ENCODE measurements at regions not wholly inside any gene's neighbourhood (a gene's known extent, or its start where the extent isn't known, plus 50 kb on each side); places are given as distances from the start of the nearest gene placed in this dataset.

- no peak overlapping the region for H3K4me3 ChIP-seq (ENCODE audit: low read depth, low read length)
- no peak for DNase-seq (ENCODE audit: low read depth)
- TF ChIP-seq, protein P1, sequence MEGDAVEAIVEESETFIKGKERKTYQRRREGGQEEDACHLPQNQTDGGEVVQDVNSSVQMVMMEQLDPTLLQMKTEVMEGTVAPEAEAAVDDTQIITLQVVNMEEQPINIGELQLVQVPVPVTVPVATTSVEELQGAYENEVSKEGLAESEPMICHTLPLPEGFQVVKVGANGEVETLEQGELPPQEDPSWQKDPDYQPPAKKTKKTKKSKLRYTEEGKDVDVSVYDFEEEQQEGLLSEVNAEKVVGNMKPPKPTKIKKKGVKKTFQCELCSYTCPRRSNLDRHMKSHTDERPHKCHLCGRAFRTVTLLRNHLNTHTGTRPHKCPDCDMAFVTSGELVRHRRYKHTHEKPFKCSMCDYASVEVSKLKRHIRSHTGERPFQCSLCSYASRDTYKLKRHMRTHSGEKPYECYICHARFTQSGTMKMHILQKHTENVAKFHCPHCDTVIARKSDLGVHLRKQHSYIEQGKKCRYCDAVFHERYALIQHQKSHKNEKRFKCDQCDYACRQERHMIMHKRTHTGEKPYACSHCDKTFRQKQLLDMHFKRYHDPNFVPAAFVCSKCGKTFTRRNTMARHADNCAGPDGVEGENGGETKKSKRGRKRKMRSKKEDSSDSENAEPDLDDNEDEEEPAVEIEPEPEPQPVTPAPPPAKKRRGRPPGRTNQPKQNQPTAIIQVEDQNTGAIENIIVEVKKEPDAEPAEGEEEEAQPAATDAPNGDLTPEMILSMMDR (conservative IDR thresholded peaks at IDR 0.05; ENCODE audit: low read depth, low read length): no peak
Observed at GRCh38 chr7:79964463-79964862, 170.2 kb upstream of the GNAI1 start.

DNA sequence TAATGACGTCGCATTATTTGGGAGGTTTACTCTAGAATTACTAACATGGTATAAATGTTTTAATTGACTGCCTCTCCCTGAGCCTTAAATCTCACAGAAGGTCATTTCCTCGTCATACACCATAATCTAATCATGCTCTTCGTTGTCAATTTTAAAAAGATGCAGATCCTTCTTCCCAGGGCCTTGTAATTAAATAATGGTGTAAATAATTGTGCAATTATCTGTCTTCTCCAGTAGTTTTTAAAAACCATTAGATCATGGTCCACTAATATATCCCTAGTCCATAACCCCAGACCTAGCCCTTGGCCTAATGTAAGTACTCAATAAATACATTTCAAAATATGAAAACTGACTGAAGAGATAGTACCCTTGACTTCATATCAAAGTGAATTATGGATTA, 181.5 kb upstream of the GNAI1 start:
- no peak overlapping the region for H3K4me3 ChIP-seq (ENCODE audit: low read depth, low read length)
- DNase-seq (ENCODE audit: low read depth): no peak
- TF ChIP-seq, protein P1 (conservative IDR thresholded peaks at IDR 0.05; ENCODE audit: low read depth, low read length): no peak

DNA sequence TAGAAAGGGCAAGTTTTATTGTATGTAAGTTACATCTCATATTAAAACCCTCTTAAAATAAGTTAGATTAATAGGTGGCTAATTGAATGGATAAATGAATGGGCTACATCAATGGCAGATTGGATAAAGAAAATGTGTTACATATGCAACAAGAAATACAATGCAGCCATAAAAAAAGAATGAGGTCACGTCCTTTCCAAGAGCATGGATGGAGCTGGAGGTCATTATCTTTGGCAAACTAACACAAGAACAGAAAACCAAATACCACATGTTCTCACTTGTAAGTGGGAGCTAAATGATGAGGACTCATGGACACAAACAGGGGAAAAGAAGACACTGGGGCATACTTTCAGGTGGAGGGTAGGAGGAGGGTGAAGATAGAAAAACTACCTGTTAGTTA, 182.2 kb upstream of the GNAI1 start:
- TF ChIP-seq, protein P1 (conservative IDR thresholded peaks at IDR 0.05; ENCODE audit: low read depth, low read length): no peak
- DNase-seq (ENCODE audit: low read depth): no peak
- no peak overlapping the region for H3K4me3 ChIP-seq (ENCODE audit: low read depth, low read length)

GRCh38 chr7:79951415-79951814, 183.2 kb upstream of the GNAI1 start:
- no peak for DNase-seq (ENCODE audit: low read depth)
- TF ChIP-seq, protein P1 (conservative IDR thresholded peaks at IDR 0.05; ENCODE audit: low read depth, low read length): no peak
- H3K4me3 ChIP-seq (ENCODE audit: low read depth, low read length): no peak overlapping the region

- TF ChIP-seq, protein P1 (conservative IDR thresholded peaks at IDR 0.05; ENCODE audit: low read depth, low read length): no peak
- H3K4me3 ChIP-seq (ENCODE audit: low read depth, low read length): no peak overlapping the region
- no peak for DNase-seq (ENCODE audit: low read depth)
Observed at GRCh38 chr7:79949778-79950177, 184.9 kb upstream of the GNAI1 start.

GRCh38 chr7:79936281-79936983, 198.2 kb upstream of the GNAI1 start:
- no peak for DNase-seq (ENCODE audit: low read depth)
- no peak overlapping the region for H3K4me3 ChIP-seq (ENCODE audit: low read depth, low read length)
- TF ChIP-seq, protein P1 (conservative IDR thresholded peaks at IDR 0.05; ENCODE audit: low read depth, low read length): no peak

DNA sequence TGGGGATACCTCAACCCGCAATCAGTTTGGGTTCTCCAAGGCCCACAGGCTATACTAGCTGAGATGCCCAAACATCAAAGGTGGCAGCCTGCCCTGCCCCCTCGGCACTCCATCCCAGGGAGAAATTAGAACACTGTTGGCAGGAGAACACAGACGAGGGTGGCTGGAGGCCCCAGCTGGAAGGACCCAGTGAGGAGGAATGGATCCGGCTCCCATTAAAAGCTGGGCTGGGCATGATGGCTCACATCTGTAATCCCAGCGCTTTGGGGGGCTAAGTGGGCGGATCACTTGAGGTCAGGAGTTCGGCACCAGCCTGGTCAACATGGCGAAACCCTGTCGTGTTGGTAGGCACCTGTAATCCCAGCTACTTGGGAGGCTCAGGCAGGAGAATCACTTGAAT, 199.9 kb upstream of the GNAI1 start:
- H3K4me3 ChIP-seq (ENCODE audit: low read depth, low read length): no peak overlapping the region
- TF ChIP-seq, protein P1 (conservative IDR thresholded peaks at IDR 0.05; ENCODE audit: low read depth, low read length): no peak
- DNase-seq (ENCODE audit: low read depth): no peak
